ENCODE measurements at regions not wholly inside any gene's neighbourhood (a gene's known extent, or its start where the extent isn't known, plus 50 kb on each side); places are given as distances from the start of the nearest gene placed in this dataset.

- TF ChIP-seq CTCF (conservative IDR thresholded peaks at IDR 0.05; ENCODE audit: low read length), result no peak
- TF ChIP-seq EZH2phosphoT487 (IDR thresholded peaks at IDR 0.05; ENCODE audit: borderline replicate concordance), result no peak
These were observed 250.7 kb downstream of the OPA1 start for GRCh38 chr3:193843474-193844301.
